A172 (cell line): ENCODE measurements at regions not wholly inside any gene's neighbourhood (a gene's known extent, or its start where the extent isn't known, plus 50 kb on each side); places are given as distances from the start of the nearest gene placed in this dataset.
"Not testable (repeated sequence)": the region's sequence is repeated elsewhere in the genome, so short reads cannot be mapped to it uniquely, and the experiment has no call there.

Experiments used
- DNase-seq: peaks from one replicate; pipeline ENCODE4 v3.0.0-alpha.2; 2015; ENCODE audit warnings: low spot score

GRCh38 chr1:121116522-121117297 lies 67.4 kb downstream of the FAM72B start:
- not testable (repeated sequence) for DNase-seq

GRCh38 chr1:121117298-121117611 lies 66.9 kb downstream of the FAM72B start:
- DNase-seq: not testable (repeated sequence)

DNA sequence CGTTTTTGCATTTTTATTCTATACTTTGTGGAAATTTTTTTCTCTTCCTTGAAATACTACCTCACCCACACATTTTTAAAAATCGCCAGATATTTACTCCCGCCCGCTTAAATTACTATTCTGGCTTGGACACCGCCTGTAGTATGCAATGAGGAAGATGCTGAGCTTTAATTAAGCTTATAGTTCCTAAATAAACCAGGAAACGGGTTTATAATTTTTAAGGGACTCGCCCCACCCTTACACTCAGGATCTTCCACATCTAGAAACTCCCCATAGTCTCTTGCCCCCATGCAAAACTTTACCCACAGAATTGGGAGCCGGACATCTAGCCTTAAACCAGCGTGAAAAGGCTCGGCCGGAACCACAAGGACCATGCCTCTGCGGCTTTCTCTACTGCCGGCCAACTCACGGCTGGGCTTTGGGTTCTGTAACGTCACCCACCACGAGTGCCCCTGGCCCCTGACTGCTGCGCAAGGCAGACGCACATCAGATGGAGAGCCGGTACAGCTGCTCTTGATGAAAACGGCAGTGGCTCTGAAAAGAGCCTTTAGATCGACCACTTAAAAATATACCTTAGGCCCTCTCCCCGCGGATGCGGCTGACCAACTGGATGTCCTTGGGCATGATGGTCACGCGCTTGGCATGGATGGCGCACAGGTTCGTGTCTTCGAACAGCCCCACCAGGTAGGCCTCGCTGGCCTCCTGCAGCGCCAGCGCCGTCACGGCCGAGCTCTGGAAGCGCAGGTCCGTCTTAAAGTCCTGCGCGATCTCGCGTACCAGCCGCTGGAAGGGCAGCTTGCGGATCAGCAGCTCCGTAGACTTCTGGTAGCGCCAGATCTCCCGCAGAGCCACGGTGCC lies 66.3 kb downstream of the FAM72B start:
- DNase-seq: not testable (repeated sequence)
